Neural cell (in vitro differentiated cells): ENCODE measurements at regions not wholly inside any gene's neighbourhood (a gene's known extent, or its start where the extent isn't known, plus 50 kb on each side); places are given as distances from the start of the nearest gene placed in this dataset.

Experiments
- H2AFZ ChIP-seq: fragments of 200-600, 300-800 bp; sonication (generic), shearing (Covaris generic); 2 replicates; pipeline ENCODE4 v1.6.0; 2014; ENCODE audit warnings: low read depth, mild to moderate bottlenecking, antibody characterized with exemption, low read length, moderate library complexity
- H3F3A ChIP-seq: fragments of 200-600 bp; shearing (Covaris generic); 2 replicates; pipeline ENCODE4 v1.6.1; 2016; ENCODE audit warnings: mild to moderate bottlenecking, moderate library complexity, mixed read lengths, antibody characterized with exemption, low read length; ENCODE audit not compliant: insufficient read depth, poor library complexity, severe bottlenecking
- H3K27ac ChIP-seq: fragments of 200-600, 300-800 bp; sonication (generic), shearing (Covaris generic); 2 replicates; pipeline ENCODE4 v1.5.1; 2014; ENCODE audit warnings: mild to moderate bottlenecking, low read length, moderate library complexity
- H3K27me3 ChIP-seq: fragments of 300-800, 200-600 bp; sonication (generic), shearing (Covaris generic); 2 replicates; pipeline ENCODE4 v1.6.0; 2014; ENCODE audit warnings: mild to moderate bottlenecking, low read depth, low read length, moderate library complexity; ENCODE audit not compliant: insufficient read depth
- H3K36me3 ChIP-seq: fragments of 300-800, 200-600 bp; sonication (generic), shearing (Covaris generic); 2 replicates; pipeline ENCODE4 v1.5.1; 2014; ENCODE audit warnings: mild to moderate bottlenecking, antibody characterized with exemption, low read length, moderate library complexity; ENCODE audit not compliant: insufficient read depth
- H3K4me2 ChIP-seq: fragments of 300-800, 200-600 bp; sonication (generic), shearing (Covaris generic); 2 replicates; pipeline ENCODE4 v1.6.0; 2014; ENCODE audit warnings: mild to moderate bottlenecking, low read length
- H3K4me3 ChIP-seq: fragments of 300-800, 200-600 bp; sonication (generic), shearing (Covaris generic); 2 replicates; pipeline ENCODE4 v1.5.1; 2014; ENCODE audit warnings: mild to moderate bottlenecking, low read length, moderate library complexity
- H3K79me2 ChIP-seq: fragments of 200-600 bp; shearing (Covaris generic); replicated peaks from 2 replicates; pipeline ENCODE4 v1.6.0; 2014; ENCODE audit warnings: mild to moderate bottlenecking, low read length, moderate library complexity; ENCODE audit not compliant: insufficient read depth
- H3K9ac ChIP-seq: fragments of 300-800, 200-600 bp; sonication (generic), shearing (Covaris generic); 2 replicates; pipeline ENCODE4 v1.6.1; 2016; ENCODE audit warnings: mild to moderate bottlenecking, low read length, mixed read lengths
- H3K9me2 ChIP-seq: fragments of 200-600 bp; shearing (Covaris generic); 2 replicates; pipeline ENCODE4 v1.6.1; 2016; ENCODE audit warnings: mild to moderate bottlenecking, low read length, mixed read lengths; ENCODE audit not compliant: insufficient read depth
- H3K9me3 ChIP-seq: fragments of 200-600, 300-800 bp; sonication (generic), shearing (Covaris generic); 2 replicates; pipeline ENCODE4 v1.6.1; 2016; ENCODE audit warnings: mild to moderate bottlenecking, mixed run types, low read length, moderate library complexity, mixed read lengths
- H4K20me1 ChIP-seq: fragments of 200-600 bp; shearing (Covaris generic); 2 replicates; pipeline ENCODE4 v1.6.1; 2016; ENCODE audit warnings: mild to moderate bottlenecking, mixed run types; ENCODE audit not compliant: insufficient read depth
- EP300 ChIP-seq: fragments of 450-650 bp; conservative IDR thresholded peaks from 2 replicates; pipeline ENCODE4 v1.6.1; 2014; ENCODE audit warnings: antibody characterized with exemption, mild to moderate bottlenecking, moderate library complexity; ENCODE audit not compliant: poor library complexity, severe bottlenecking
- EZH2 ChIP-seq: fragments of 200-600, 300-800 bp; shearing (Covaris generic), sonication (generic); IDR thresholded peaks from 2 replicates; pipeline ENCODE4 v1.6.1; 2014; ENCODE audit warnings: antibody characterized with exemption, low read length, borderline replicate concordance, mild to moderate bottlenecking; ENCODE audit not compliant: insufficient read depth, poor library complexity, severe bottlenecking
- MXI1 ChIP-seq: fragments of 450-650 bp; conservative IDR thresholded peaks from 2 replicates; pipeline ENCODE4 v1.6.1; 2014; ENCODE audit warnings: antibody characterized with exemption, mild to moderate bottlenecking; ENCODE audit not compliant: poor library complexity, severe bottlenecking
- POLR2AphosphoS5 ChIP-seq: IDR thresholded peaks from 2 replicates; pipeline ENCODE4 v1.6.1; 2012
- RAD21 ChIP-seq: fragments of 450-650 bp; conservative IDR thresholded peaks from 2 replicates; pipeline ENCODE4 v1.6.1; 2014; ENCODE audit warnings: antibody characterized with exemption, mild to moderate bottlenecking, moderate library complexity
- REST ChIP-seq: IDR thresholded peaks from 2 replicates; pipeline ENCODE4 v1.6.1; 2012; ENCODE audit warnings: borderline replicate concordance
- SMC3 ChIP-seq: fragments of 450-650 bp; conservative IDR thresholded peaks from 2 replicates; pipeline ENCODE4 v1.6.1; 2014; ENCODE audit warnings: antibody characterized with exemption, mild to moderate bottlenecking, moderate library complexity; ENCODE audit not compliant: poor library complexity
- TAF1 ChIP-seq: IDR thresholded peaks from 2 replicates; pipeline ENCODE4 v1.6.1; 2012; ENCODE audit warnings: low read depth
- TF ChIP-seq, protein P1 (sequence below): fragments of 450-650 bp; IDR thresholded peaks from 2 replicates; pipeline ENCODE4 v1.5.1; 2014; ENCODE audit warnings: antibody characterized with exemption, mild to moderate bottlenecking, moderate library complexity; ENCODE audit not compliant: poor library complexity, severe bottlenecking

DNA sequence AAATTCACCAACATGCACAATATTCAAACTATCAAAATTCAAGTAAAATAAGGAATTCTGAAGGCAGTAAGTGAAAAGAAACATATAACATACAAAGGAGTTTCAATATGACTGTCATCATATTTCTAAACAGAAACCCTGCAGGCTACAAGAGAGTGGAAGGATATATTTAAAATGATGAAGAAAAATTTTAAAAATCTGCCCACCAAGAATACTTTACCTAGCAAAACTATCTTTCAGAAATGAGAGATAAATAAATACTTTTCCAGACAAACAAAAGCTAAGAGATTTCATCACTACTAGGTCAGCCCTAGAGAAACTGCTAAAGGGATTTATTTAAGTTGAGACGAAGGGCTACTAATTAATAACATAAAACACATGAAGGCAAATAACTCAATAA is 73.8 kb upstream of the MANEA start:
- H3K79me2 ChIP-seq, result no peaks in the 10 kb centered on the region
- H3K9ac ChIP-seq, result no peak overlapping the region
- H3K27ac ChIP-seq, result no peak overlapping the region
- H3K9me2 ChIP-seq, result no peaks in the 10 kb centered on the region
- no peaks in the 10 kb centered on the region for H3F3A ChIP-seq
- no peak overlapping the region for H2AFZ ChIP-seq
- H3K27me3 ChIP-seq, result no peaks in the 10 kb centered on the region
- H3K4me3 ChIP-seq, result no peak overlapping the region
- TF ChIP-seq, protein P1, sequence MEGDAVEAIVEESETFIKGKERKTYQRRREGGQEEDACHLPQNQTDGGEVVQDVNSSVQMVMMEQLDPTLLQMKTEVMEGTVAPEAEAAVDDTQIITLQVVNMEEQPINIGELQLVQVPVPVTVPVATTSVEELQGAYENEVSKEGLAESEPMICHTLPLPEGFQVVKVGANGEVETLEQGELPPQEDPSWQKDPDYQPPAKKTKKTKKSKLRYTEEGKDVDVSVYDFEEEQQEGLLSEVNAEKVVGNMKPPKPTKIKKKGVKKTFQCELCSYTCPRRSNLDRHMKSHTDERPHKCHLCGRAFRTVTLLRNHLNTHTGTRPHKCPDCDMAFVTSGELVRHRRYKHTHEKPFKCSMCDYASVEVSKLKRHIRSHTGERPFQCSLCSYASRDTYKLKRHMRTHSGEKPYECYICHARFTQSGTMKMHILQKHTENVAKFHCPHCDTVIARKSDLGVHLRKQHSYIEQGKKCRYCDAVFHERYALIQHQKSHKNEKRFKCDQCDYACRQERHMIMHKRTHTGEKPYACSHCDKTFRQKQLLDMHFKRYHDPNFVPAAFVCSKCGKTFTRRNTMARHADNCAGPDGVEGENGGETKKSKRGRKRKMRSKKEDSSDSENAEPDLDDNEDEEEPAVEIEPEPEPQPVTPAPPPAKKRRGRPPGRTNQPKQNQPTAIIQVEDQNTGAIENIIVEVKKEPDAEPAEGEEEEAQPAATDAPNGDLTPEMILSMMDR, result no peak
- TF ChIP-seq SMC3, result no peak
- no peak for TF ChIP-seq RAD21
- no peak for TF ChIP-seq TAF1
- no peak for TF ChIP-seq EZH2
- no peak for TF ChIP-seq REST
- no peak for TF ChIP-seq POLR2AphosphoS5
- no peak for TF ChIP-seq EP300
- no peak for TF ChIP-seq MXI1
- H3K4me2 ChIP-seq, result no peak overlapping the region
- no peaks in the 10 kb centered on the region for H3K9me3 ChIP-seq
- no peaks in the 10 kb centered on the region for H3K36me3 ChIP-seq
- H4K20me1 ChIP-seq, result no peaks in the 10 kb centered on the region

DNA sequence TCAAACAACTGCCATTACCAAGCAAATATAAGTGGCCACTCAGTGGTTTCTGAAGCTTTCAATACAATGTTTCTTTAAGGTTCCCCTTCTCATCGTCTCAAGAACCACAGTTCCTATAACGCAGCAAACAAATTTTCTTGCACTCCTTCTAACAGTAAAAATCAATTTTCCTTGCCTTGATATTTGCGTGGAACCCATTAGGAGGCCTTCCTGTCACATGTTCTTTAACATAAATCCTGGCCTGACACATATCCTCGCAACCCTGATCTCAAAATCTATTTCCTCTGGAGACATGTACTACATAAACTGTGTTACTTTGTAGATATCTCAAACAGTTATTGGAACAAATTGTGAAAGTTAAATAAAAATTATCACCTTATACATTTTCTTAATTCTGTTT is 65.9 kb upstream of the MANEA start:
- H3K79me2 ChIP-seq, result no peaks in the 10 kb centered on the region
- H4K20me1 ChIP-seq, result no peaks in the 10 kb centered on the region
- no peaks in the 10 kb centered on the region for H3K9me2 ChIP-seq
- TF ChIP-seq, protein P1, result no peak
- TF ChIP-seq SMC3 (no peak), POLR2AphosphoS5 (no peak), RAD21 (no peak), EZH2 (no peak), EP300 (no peak), MXI1 (no peak), REST (no peak), TAF1 (no peak)
- no peak overlapping the region for H3K27ac ChIP-seq
- H3K27me3 ChIP-seq, result no peaks in the 10 kb centered on the region
- no peak overlapping the region for H3K4me3 ChIP-seq
- H2AFZ ChIP-seq, result no peak overlapping the region
- no peaks in the 10 kb centered on the region for H3F3A ChIP-seq
- no peak overlapping the region for H3K9ac ChIP-seq
- no peaks in the 10 kb centered on the region for H3K36me3 ChIP-seq
- H3K9me3 ChIP-seq, result no peaks in the 10 kb centered on the region
- no peak overlapping the region for H3K4me2 ChIP-seq
